HG03196 (cell line): ENCODE measurements at regions not wholly inside any gene's neighbourhood (a gene's known extent, or its start where the extent isn't known, plus 50 kb on each side); places are given as distances from the start of the nearest gene placed in this dataset.

ENCODE experiments used
- ATAC-seq: cut with Tn5 transposase; IDR thresholded peaks from one replicate; pipeline ENCODE4 v1.9.1; 2021; ENCODE audit not compliant: unreplicated experiment

DNA sequence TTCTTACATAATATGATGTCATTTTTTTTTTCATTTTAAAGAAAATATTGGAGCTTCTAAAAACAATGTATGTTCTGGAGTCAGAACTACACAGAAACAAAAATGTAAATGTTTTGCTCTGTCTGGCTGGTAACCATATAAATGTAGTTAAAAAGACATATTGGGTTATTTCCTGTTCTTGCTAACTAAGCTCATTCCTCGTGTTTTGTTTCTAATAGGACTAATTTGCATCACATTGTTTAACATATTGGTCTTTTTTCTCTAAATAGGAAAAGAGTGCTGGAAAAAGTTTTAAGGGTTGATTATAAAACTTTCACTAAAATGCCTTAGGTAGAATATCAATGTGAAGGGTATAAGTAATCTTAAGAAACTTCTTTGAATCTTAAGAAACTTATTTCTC, 221.3 kb downstream of the SLC6A15 start:
- no peak for ATAC-seq

- ATAC-seq = no peak
Measured at GRCh38 chr12:84689638-84690037, 223.0 kb downstream of the SLC6A15 start.

GRCh38 chr12:84685379-84685778, 227.2 kb downstream of the SLC6A15 start:
- ATAC-seq = no peak

GRCh38 chr12:84676787-84677186, 235.8 kb downstream of the SLC6A15 start:
- ATAC-seq = no peak

DNA sequence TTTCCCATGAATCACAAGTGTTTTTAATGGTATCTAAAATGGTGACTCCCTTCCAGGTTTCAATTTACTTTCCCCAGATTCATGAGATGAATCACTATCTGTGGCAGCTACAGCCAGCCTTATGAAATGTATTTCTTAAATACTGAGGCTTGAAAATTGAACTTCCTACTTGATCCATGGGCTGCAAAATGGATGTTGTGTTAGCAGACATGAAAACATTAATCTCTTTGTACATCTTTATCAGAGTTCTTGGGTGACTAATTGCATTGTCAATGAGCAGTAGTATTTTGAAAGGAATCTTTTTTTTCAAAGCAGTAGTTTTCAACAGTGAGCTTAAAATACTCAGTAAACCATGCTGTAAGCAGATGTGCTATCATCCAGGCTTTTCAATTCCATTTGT, 250.8 kb downstream of the SLC6A15 start:
- no peak for ATAC-seq

GRCh38 chr12:84660139-84660538, 252.5 kb downstream of the SLC6A15 start:
- no peak for ATAC-seq

GRCh38 chr12:84658877-84659276, 253.7 kb downstream of the SLC6A15 start:
- ATAC-seq = no peak

- ATAC-seq = no peak
Measured at GRCh38 chr12:84656705-84657104, 255.9 kb downstream of the SLC6A15 start.

DNA sequence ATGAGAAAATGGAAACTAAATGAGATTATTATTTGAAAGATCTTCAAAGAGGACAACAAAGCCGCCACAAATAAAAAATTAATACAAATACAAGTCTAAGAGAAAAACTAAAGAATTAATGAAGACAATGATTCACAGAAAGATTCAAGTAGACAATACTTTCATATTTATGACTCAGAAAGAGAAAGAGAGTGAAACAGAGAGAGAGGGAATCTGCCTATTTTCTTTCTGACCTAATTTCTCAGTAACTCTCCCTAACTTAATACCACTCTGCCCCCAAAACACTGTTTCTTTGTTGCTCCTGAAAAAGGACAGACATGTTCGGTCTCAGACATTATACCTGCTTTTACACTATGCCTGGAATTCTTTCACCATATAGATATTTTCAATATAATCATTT, 259.1 kb downstream of the SLC6A15 start:
- ATAC-seq = no peak

DNA sequence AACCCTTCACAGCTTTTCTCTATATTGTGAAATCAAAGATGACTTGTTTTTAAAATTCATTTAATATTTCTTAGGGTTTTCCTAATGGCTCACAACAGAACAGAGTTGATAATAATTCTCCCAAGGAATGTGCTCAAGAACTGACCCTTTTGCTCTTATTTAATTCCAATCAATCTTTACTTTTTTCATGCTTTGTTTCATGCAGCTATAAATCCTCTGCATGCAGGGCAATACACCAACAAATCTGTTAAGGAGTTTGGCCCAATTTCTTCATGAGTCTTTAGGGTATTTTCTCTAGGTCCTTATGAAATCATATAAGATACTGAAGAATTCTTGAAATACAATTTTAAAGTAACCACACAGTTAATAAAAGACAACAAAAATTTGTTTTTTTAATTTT, 264.2 kb downstream of the SLC6A15 start:
- ATAC-seq = no peak

DNA sequence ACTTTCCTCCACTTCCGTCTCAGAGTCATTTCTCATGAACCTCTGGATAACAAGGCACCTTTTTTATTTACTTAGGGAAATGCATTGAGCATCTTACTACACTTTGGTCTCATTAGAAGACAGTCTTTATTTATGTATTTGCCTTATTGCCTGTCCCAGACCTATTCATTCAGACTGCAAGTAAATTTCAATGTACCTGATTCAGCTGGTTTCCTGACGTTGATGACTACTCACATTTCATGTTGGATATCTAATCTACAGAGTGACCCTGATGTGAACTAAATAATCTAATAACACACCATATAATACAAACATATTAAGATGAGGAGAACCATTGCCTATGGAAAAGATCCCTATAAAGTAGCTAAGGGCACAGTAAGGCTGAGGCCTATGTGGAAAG, 267.7 kb downstream of the SLC6A15 start:
- ATAC-seq = no peak

DNA sequence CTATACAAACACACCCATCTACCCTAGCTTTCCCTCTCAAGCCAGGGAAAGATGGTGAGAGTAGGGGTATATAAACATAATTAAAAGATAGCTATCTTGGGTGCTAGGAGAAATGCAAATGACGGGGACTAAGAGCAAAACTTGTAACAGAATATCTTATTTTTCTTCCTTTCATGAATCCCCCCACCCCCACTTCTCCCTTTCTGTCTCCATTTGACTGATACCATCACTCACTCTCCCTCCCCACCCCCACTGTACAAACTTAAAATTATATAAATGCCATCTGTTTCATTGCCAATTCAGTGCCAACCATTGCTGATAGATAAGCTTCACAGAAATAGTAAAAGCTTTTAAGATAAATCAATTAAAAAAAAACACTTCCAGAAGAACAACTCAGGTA, 268.6 kb downstream of the SLC6A15 start:
- no peak for ATAC-seq

- ATAC-seq = no peak
Measured at GRCh38 chr12:84641940-84642545, 270.6 kb downstream of the SLC6A15 start.

DNA sequence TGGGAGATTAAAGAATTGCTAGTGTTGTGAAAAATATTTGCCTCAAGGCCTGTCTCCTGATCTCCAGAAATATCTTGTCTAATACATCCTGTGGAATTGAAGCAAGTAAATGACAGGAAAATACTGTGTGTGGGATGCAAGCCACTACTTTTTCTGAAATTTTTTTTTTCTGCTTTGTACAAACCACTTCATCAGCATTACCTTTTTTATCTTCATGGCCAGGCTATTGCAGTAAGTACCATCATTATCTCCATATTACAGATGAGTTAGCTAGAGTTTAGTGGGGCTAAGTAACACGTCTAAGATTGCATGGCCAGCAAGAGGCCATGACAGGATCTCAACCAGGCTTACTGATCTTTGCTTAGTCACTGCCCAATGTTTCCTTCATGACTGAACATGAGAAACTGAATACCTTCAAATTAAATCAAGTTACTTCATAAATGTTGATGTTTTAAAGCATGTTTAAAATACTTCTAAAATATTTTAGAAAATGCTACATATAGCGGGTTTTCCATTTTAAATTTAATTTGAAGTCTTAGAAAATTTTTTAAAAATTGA, 273.7 kb downstream of the SLC6A15 start:
- no peak for ATAC-seq

- ATAC-seq = no peak
Measured at GRCh38 chr12:84637926-84638325, 274.7 kb downstream of the SLC6A15 start.

DNA sequence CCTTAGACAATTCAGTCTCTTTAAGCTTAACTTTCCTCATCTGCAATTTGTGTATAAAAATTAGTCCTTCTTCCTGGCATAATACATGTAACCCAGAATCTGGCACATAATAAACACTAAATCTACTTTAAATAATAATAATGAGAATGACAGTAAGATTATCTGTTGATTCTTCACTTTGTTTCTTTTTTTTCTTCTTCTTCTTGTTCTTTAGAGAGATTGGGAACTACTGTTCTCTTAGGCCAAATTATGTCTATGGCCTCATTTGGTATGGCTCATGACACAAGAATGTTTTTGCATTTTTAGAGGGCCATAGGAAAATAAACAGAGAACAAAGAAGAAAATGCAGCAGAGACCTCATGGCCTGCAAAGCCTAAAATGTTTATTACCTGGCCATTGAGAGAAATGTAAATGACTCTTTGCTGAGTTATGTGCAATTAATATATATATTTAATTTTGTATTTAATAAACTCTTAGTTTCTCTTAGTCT, 275.8 kb downstream of the SLC6A15 start:
- no peak for ATAC-seq

DNA sequence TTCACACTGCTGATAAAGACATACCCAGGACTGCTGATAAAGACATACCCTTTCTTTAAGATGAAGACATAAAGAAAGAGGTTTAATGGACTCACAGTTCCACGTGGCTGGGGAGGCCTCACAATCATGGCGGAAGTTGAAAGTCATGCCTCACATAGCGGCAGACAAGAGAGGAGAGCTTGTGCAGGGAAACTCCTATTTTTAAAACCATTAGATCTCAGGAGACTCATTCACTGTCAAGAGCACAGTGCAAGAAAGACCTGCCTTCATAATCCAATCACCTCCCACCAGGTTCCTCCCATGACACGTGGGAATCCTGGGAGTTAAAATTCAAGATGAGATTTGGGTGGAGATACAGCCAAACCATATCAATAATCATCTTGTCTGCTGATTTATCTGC, 278.1 kb downstream of the SLC6A15 start:
- no peak for ATAC-seq

DNA sequence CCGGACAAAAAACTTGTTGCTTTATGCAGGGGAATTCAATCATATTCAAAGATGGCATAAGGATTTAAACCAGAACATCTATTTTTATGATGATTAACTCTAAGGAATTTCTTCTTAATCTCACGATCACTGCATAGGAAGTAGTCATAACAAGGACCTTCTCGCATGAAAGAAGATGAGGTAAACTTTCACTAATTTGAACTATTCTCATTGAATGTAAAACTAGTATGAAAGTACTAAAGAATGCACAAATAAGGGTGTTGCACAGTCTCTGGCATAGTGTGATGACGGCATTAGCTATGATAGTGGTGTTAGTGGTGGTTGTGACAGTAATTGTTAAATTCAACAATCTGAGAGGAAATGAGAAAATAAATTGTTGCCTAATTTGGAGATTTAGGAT, 280.0 kb downstream of the SLC6A15 start:
- no peak for ATAC-seq

DNA sequence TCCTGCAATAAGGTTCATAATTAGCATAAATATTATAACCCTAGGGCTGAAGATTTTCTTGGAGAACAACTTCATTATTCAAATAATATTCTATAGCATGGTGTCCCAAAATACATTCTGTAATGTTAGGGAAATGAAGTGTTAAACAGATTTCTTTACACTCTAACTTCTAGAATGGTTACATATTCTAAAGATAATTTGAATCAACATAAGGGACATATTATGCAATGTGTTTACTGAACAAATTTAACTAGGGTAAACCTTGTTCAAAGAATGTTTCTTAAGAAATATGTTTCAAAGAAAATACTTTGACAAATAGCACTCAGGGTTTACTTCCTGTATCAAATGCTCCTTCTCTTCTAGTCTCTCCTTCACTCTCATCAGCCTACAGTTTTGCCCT, 281.6 kb downstream of the SLC6A15 start:
- no peak for ATAC-seq

DNA sequence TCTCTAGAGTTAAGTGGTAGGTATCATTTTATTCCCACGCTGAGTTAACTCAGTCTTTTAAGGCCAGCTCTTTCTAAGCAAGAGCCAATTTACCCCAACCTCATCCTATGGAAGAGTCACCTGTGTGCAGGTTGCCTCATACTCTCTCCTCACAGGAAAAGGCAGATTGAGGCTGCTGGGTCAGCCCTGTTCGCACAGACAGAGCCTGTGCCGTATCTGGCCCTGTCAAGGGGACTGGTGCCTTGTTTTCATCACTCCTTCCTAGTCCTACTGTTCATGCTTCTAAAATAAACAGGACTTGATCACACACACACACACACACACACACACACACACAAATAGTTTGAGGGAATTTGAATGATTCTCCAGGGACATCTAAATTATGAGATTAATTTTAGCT, 285.0 kb downstream of the SLC6A15 start:
- ATAC-seq = no peak

DNA sequence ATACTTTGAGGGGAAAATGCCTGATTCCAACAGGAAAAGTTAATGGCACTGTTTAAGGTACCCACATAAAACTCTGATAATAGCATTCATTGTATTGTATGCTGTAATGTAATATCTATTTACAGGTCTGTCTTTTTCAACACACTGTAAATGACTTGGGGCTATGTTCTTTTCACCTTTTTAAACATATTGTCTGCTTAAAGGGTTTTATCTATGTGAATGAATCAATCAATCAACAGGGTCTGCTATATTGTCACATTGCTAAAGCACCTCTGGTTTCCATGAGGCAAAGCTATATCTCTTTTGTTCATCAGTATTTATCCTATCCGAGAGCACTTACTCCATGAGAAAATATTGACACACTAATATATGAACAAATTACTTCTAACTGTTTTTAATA, 288.0 kb downstream of the SLC6A15 start:
- ATAC-seq = no peak

GRCh38 chr12:84619053-84619571, 293.5 kb downstream of the SLC6A15 start:
- no peak for ATAC-seq
